NAMALWA (cell line): ENCODE measurements at regions not wholly inside any gene's neighbourhood (a gene's known extent, or its start where the extent isn't known, plus 50 kb on each side); places are given as distances from the start of the nearest gene placed in this dataset.
"Not testable (repeated sequence)": the region's sequence is repeated elsewhere in the genome, so short reads cannot be mapped to it uniquely, and the experiment has no call there.

ENCODE experiments used
- DNase-seq: peaks from one replicate; pipeline ENCODE4 v3.0.0-alpha.2; 2015; ENCODE audit warnings: low spot score

DNA sequence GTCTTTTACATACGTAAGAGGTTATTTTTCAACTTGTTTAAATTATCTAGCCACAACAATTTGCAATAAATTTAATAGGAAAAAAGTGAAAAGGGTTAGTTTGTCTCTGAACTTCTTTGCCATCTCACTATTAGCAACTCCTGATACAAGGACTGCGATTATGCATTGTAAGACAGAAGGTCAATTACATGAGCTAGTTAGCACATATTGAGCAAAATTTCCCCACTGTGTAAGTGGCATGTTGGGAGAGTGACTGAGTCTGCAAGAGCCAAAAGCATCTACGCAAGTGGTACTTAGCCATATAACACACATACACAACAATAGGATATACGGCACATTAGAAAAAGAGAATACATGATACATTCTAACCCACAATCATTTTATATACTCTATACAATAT, 927.2 kb downstream of the STPG2 start:
- no peak for DNase-seq

DNA sequence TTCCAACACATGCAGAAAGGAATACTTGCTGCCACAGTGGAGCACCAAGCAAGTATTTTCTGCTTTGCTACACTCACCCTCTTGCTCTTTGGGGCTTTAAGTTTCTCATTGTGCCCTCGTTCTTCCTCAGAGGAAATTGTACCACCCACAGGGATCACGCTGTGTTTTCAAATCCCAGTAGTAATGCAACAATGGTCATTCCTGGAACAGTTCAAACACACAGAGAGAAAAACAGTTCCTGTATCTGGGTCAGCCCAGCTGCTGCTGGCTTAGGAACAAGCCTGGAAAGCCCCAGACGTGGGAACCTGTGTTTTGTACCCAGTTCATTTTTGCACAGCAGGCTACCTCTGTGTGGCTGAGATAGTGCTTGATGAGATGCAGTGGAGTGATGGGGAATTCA, 907.8 kb downstream of the STPG2 start:
- DNase-seq, result no peak

DNA sequence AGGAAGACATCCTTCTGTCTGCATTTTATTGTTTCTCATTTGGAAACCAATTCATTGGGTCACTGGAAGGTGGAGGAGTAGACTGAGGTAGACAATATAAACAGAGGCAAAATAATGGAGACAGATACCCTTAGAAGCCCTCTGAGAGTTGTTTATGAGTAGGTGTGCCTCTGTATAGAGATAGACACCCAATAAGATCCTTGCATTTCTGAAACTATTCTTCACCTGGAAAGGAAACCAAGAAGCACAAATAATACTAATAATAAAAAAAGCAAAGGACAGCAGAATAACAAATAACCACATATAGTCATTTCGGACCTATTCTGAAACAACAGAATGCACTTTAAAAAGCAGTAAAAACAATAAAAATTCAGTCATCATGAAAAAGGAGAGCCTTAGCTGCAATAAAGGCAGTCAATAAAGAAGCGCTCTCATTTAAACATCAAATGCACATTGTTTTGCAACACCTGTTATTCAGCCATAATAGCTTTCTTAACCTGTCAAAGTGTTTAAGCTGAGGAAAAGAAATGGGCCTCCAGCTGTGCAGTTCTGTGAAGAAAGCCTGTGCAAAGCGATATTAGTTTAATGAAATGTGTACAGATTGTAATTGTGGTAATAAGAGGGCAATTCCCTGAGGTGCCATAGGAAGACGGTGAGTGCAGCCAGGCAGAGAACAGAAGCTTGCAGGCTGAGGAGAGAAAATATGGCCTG, 904.2 kb downstream of the STPG2 start:
- DNase-seq, result no peak

DNA sequence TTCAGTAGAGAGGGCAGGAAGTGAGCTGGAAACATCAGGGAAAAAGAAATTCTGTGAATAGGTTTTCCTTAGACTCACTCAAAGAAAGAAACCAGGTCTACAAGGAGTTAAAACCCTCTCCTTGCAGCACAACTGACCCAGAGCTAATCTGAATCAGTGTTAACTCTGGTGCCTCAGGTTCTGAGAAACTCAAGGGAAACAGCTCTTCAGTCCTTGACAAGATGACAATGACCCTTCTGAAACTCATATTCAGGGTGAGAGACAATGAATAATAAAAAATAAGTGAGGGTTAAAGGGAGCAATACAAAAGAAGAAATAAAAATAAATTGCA, 903.6 kb downstream of the STPG2 start:
- DNase-seq, result no peak

DNA sequence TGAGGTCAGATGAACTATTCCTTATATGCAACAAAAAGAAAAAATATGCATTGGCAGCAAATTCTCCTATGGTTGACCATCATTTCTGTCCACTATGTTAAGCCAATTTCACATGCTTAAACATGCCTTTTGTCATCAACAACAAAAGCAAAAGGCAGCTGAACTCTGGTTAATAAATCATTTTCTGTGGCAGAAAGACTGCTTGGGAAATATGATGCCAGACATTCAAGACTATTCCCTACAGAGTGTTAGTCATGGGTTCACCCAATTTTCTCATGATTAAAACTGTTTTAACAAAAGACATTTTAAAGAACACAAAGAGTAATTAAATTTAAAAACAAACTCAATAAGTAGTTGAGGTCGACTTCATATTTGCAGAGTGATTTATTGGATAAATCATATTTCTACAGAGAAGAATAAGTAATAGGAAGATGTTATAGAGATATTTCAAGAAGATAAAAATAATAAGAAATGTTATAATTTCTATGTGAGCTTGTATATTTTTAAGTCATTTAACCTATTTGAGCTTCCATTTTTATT, 890.6 kb downstream of the STPG2 start:
- no peak for DNase-seq

DNA sequence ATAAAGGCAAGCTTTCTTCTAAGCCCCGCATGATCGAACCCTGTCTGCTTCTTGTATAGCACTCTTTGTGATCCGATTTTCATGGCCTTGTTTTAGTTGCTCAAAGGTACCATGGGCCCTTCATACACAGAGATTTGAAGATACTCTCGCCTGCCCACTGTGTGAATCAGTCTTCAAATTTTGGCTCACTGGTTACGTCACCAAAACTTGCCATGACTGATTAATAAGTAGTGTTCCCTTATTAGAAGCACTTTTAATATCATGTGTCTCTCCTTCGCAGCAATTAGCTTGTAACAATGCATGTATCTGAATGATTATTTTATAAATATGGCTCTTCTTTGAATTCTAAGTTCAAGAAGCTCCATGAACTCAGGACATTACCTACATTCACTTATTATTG, 880.5 kb downstream of the STPG2 start:
- DNase-seq, result no peak

DNA sequence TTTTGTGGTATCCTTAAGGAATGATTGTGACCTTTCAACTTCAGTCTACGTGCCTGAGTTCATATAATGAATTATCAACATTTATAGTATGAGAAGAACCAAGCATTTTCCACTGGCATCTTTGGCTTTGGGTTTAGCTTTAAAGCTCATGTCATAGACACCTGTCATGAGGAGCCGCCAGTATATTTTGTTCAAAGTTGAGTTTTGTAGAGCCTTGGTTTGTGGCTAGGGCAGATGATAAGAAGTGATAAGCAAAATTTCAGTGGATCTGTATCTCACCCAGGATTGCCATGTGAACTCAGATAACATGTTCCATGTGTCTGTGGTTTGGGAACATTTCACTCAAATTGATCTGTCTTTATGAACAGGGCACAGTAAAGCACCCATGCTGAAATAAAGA, 873.2 kb downstream of the STPG2 start:
- no peak for DNase-seq

DNA sequence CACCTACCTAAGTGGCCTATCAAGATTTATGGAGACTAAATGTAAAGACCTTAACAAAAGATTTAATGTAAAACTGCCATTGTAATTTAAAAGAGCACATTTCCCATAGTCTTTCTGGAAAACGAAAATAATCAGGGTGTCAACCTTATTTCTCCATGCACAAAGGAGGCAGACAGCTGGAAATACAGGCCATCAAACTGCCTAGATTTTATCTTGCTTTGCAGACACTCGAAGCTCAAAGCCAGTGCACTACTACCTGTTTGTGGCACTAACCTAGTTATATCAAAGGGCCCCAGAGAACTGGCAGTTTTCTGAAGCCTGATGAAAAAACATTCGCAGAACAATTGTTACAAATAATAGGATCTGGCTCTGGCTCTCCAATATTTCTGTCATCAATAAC, 863.9 kb downstream of the STPG2 start:
- no peak for DNase-seq

DNA sequence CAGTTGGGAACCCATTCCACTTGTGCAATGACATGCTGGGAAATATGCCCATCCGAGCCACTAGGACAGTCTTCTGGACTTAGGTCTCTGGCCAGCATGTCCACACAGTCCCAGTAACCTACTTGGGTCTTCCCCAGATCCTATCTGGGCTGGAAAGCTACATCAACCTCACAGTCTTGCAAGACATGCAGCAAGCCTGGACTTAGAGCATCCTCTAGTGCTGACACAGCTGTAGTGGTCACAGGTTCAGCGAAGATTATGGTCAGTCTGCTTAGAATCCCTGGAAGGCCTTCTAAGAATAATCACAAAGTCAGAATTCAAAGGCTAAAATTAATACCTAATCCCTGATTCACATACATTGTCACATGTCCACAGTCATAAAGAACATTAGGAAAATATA, 842.7 kb downstream of the STPG2 start:
- DNase-seq, result no peak

DNA sequence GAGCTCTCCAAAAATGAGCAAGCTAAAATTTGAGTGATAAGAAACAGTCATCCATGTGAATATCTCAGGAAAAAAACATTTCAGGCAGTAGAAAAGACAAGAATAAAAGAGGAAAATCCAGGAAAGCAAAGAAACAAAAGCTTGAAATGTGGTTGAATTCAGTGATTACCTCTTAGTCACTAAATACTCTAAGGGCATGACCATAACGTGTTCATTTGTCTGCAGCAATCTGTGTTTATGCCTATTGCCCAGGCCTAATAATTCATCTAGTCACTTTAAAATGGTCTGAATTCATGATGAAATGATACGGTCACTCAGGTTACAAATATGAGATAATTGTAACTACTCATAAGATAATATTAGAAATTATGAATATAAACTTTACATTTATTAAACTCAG, 837.9 kb downstream of the STPG2 start:
- DNase-seq, result no peak

DNA sequence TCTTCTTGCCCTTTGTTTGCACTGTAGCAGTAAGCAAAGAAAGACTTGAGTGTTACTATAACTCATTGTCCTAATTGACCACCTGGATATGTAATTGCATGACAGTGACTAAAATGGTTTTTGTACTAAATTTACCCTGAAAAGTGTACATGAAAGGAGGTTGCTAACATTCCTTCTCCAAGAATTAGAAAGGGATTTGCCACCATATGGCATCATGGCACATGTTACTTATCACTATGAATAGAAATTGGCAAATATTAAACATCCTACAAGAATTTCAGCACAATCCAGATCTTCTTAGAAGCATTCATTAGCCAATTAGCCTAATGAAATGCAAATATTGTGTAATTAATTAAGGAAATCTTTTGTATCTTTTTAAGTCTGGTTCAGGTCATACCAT, 834.2 kb downstream of the STPG2 start:
- no peak for DNase-seq

DNA sequence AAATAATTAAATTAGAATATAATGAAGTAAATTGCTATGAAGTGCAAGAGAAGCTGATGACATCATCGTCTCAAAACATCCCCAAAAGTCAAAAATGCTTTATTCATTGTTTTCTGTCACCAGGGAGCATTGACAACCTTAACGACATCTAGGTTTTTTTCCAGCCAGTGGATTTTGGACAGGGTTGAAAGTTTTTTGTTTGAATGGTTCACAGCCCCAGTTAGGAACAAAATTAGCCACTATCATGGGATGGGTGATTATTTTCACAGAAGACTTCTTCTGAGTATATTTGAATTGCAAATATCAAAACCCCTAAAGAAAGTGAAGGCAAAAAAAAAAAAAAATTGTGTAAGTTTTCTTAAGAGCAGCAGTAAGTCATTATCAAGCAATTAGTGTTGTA, 826.1 kb downstream of the STPG2 start:
- no peak for DNase-seq

DNA sequence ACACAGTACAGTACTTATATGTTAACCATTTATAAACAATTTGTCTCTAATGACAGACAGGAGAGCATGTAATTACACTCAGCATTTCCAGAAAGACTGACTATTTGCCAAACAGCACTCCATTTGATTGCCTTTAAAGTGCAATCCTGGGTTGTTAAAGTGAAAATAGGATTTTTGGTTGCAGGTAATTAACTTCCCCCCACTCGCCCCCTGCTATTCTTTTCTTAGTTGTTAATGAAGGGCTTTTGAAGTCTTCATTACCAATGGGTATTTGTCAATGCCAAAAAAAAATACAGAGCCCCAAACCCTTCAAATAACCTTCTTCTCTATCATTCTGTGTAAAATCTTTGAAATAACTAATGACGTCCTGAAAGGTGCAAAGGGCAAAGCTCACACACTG, 825.6 kb downstream of the STPG2 start:
- DNase-seq, result no peak

DNA sequence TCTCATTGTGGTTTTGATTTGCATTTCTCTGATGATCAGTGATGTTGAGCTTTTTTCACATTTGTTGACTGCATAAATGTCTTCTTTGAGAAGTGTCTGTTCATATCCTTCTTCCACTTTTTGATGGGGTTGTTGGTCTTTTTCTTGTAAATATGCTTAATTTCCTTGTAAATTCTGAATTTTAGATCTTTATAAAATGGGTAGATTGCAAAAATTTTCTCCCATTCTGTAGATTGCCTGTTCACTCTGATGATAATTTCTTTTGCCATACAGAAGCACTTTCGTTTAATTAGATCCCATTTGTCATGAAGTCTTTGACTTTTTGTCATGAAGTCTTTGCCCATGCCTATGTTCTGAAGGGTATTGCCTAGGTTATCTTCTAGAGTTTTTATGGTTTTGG, 817.5 kb downstream of the STPG2 start:
- not testable (repeated sequence) for DNase-seq

DNA sequence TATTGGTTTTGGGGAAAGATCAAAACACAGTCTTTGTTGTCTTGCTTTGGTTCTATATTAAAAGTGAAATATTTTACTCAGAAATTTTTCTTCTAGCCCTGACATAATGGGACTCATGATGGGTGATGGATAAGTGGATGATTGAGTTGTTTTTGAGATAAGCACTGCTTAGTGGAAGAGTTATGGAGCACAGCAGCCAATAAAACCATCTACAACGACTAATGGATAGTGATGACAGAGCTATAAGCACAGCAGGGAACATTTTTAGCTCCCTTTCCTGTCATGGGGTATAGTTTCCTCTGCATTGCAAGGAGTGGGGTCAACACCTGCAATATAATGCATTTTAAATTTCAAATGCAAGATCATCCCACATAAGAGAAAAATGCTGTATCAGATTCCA, 812.4 kb downstream of the STPG2 start:
- no peak for DNase-seq

DNA sequence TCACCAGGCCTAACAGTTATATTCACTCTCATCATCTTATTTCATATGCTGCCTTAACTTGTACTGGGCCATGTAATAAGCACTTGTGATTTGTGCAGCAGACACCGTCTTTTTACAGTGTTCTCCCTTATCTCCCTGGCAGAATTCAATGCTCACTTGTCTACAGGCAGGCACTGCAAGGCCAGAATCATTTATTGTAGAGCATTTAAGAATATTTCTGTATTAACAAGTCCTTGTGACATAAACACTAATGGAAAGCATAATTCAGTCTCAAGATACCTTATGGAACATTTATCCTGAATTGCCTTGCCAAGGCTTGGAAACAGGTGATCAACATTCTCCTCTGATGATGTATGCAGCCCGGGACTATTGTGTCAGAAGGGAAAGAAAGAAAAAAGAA, 808.9 kb downstream of the STPG2 start:
- no peak for DNase-seq

DNA sequence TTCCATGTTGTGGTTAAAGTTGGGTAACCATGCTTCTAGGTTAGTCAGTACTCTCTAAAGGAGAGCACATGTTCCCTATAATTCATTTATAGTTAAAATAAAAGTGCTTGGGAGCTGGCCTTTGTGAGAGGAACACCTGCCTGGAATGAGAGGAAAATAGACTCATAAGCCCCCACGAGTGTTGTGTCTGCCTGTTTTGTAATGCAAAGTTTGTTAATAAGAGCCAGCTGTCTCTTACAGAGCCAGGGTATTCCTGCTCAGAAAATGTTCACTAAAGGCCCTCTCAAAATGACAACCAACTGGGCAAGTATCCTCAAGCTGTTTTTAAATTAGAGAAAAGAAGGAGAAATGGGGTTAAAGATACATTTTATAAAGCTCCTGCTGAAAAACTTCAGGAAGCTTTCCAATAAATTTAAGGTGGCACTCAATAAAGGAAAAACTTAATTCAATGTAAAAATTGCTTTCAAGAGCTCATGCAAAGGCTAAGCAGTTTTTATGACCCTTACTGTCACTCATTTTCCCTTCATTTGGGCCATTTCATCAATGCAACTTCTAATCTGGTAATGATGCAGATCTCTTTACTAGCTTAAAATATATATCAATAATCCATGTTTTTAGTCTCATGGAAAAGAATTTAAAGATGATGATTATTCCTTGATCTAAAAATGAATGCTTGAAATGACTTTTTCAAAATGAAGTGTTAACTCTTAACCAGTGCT, 793.6 kb downstream of the STPG2 start:
- DNase-seq, result no peak

DNA sequence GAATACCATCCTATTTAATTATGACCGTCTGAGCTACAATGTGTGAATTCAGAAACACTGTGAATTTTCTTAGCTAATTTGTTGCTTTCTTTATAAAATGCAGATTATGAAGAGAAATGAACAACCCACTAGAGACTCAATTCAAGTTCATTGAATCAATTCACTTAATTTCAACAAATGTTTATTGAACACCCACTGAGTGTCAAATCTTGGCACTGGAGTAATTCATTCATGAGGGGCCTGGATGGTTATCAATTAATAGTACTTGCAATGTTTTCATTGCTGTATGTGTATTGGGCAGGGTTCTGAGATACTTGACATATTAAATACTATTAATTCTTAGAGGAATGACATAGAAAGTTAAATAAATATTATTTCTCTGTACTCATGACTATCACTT, 789.4 kb downstream of the STPG2 start:
- DNase-seq, result no peak

DNA sequence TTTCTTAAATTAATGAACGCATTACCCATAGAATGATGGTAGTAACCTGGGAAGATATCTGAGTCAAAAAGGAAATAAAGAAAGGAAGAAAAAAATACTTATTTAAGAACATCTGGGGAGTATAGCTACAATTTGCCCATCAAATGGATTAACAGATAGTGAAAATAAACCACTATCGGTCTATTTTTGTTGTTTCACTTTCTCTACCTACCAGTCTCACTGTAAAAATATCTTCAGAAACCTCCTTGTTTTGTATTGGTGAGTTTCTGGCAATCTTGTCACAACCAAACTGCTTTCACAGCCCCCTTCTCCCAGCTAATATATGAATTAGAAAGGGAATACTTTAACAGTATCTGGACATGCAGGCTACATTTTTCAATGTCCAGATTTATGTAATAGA, 783.5 kb downstream of the STPG2 start:
- no peak for DNase-seq

DNA sequence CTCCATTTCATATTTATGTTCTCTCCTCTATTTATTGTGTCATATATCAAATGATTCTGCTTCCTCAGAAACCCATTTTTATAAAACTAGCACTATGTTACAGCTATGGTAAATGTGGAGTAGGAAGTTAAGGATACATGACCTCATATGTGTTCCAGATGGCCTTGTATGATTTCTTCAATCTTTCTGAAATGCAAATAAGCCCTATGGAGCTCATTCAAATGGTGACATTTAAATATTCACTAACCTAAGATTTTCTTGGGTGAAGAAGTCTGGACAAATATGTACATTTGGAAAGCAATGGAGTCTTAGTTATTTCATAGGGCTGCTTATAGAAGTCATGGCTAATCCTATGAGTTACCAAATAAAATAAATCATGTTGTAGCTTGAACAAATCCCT, 782.5 kb downstream of the STPG2 start:
- DNase-seq, result no peak

DNA sequence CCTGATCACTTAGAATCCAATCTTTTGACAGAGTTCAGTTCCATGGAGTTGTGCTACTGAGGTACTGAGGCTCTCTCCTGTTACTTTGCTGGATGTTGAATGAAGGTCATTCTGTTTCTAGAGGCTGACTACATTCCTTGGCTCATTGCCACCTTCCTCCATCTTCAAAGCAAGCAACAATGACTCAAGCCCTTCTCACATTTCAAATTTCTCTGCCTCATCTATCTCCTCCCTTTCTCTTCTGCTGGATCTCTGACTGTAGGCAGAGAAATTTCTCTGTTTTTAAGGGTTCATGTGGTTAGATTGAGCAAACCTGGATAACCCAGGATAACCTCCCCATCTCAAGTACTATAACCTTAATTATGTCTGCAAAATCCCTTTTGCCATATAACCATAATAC, 775.4 kb downstream of the STPG2 start:
- DNase-seq, result no peak

DNA sequence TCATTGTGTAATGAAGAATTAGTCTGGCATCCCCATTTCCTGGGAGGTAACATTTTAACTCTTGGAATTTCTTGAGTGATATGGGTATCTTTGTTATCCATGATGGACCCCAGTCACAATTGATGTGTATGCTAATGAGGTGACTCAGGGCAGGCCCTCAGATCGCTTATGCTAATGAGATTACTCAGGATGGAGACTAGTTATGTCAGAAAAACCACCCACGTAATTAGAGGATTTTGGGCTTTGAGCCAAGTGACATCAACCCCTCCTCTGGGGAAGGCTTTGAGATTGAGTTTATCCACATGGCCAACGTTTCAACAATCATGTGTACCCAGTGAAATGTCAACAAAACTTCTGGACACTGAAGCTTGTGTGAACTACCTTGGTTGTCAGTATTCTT, 772.7 kb downstream of the STPG2 start:
- DNase-seq, result no peak

DNA sequence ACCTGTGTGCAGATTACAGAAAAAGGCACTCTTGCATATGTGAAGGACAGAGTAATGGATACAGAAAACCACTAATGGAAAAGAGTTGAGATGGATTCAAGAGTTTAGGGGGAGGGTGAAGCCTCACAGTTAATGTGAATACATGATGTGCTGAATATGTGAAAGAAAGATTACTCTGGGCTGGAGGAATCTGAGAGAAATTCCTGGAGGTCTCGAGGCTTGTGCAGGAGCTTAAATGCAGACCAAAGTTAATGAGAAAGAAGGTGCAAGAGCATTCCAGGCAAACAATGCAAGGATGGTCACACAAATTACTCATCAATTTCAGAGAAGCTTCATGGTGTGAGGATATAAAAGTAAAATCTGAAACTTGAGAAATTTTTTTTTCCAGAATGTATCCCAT, 768.8 kb downstream of the STPG2 start:
- no peak for DNase-seq

DNA sequence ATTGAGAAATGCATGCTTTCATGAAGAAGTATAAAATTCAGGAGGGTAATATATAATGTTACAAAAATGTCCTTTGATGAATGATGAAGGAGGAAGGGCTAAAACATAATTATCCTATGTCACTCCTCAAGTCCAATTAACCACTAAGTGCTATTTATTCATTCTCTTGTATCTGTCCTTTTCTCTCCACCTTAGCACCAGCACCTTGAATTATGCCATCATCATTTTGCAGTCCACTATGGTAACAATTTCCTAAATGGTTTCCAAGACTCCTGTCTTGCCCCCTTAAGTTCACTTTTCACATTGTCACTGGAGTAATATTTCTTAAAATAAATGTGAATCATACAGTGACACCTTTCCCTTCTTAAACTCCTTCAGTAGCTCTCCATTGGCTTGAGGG, 756.3 kb downstream of the STPG2 start:
- DNase-seq, result no peak
